ENCODE measurements at regions not wholly inside any gene's neighbourhood (a gene's known extent, or its start where the extent isn't known, plus 50 kb on each side); places are given as distances from the start of the nearest gene placed in this dataset.

- intact Hi-C loops (cut with DNase I) = no loop called here
- Histone ChIP-seq H3K36me3 (replicated peaks in 1 of 2) (no peaks in the 10 kb centered on the region), H3K4me3 (no peak overlapping the region), H3K27me3 (no peaks in the 10 kb centered on the region), H3K4me1 (replicated peaks in 1 of 2) (no peaks in the 10 kb centered on the region), H3K9me3 (replicated peaks in 1 of 3) (no peaks in the 10 kb centered on the region), H3K27ac (no peak overlapping the region)
- DNase-seq = no peak
- WGBS, 4 donors = 60 to 64% (median 62%) methylated on average over 5 of the region's 5 CpGs
- TF ChIP-seq CTCF (IDR thresholded peaks at IDR 0.05) (no peak), POLR2A (IDR thresholded peaks at IDR 0.05) (no peak)
Measured at GRCh38 chr14:46444666-46445065, 206.9 kb downstream of the RPL10L start.

- Histone ChIP-seq H3K27me3 (no peaks in the 10 kb centered on the region), H3K9me3 (replicated peaks in 1 of 3) (no peaks in the 10 kb centered on the region), H3K4me3 (no peak overlapping the region), H3K27ac (no peak overlapping the region), H3K36me3 (replicated peaks in 1 of 2) (no peaks in the 10 kb centered on the region), H3K4me1 (replicated peaks in 1 of 2) (no peaks in the 10 kb centered on the region)
- no peak for DNase-seq
- 75 to 86% (median 81%) methylated on average over 3 of the region's 3 CpGs for WGBS, 4 donors
- intact Hi-C loops (cut with DNase I) = no loop called here
- TF ChIP-seq POLR2A (IDR thresholded peaks at IDR 0.05) = no peak
- no peak for TF ChIP-seq CTCF (IDR thresholded peaks at IDR 0.05)
Measured at GRCh38 chr14:46433381-46433780, 218.2 kb downstream of the RPL10L start.

- Histone ChIP-seq H3K4me1 (replicated peaks in 1 of 2) (no peaks in the 10 kb centered on the region), H3K27ac (no peak overlapping the region), H3K4me3 (no peak overlapping the region), H3K36me3 (replicated peaks in 1 of 2) (no peaks in the 10 kb centered on the region), H3K27me3 (no peaks in the 10 kb centered on the region), H3K9me3 (replicated peaks in 1 of 3) (no peaks in the 10 kb centered on the region)
- intact Hi-C loops (cut with DNase I) = no loop called here
- WGBS, 4 donors = 69 to 87% (median 77%) methylated on average over 2 of the region's 2 CpGs
- DNase-seq = no peak
- no peak for TF ChIP-seq POLR2A (IDR thresholded peaks at IDR 0.05)
- TF ChIP-seq CTCF (IDR thresholded peaks at IDR 0.05) = no peak
Measured at GRCh38 chr14:46432516-46432915, 219.1 kb downstream of the RPL10L start.

- Histone ChIP-seq H3K4me3 (no peak overlapping the region), H3K4me1 (replicated peaks in 1 of 2) (no peaks in the 10 kb centered on the region), H3K27ac (no peak overlapping the region), H3K27me3 (no peaks in the 10 kb centered on the region), H3K36me3 (replicated peaks in 1 of 2) (no peaks in the 10 kb centered on the region), H3K9me3 (replicated peaks in 1 of 3) (peaks cover 0 to 5% (median 0%) of the 10 kb centered on the region in 3 donors)
- no peak for DNase-seq
- intact Hi-C loops (cut with DNase I) = no loop called here
- TF ChIP-seq CTCF (IDR thresholded peaks at IDR 0.05) (no peak), POLR2A (IDR thresholded peaks at IDR 0.05) (no peak)
Measured at GRCh38 chr14:46417066-46417465, 234.5 kb downstream of the RPL10L start.
